ENCODE measurements at regions not wholly inside any gene's neighbourhood (a gene's known extent, or its start where the extent isn't known, plus 50 kb on each side); places are given as distances from the start of the nearest gene placed in this dataset.
"Not testable (repeated sequence)": the region's sequence is repeated elsewhere in the genome, so short reads cannot be mapped to it uniquely, and the experiment has no call there.

GRCh38 chr17:15802917-15803316 is 70.8 kb downstream of the TBC1D26 start:
- DNase-seq (ENCODE audit: low spot score): not testable (repeated sequence)

- not testable (repeated sequence) for DNase-seq (ENCODE audit: low spot score)
Observed at GRCh38 chr17:15806825-15807224, 74.7 kb downstream of the TBC1D26 start.

GRCh38 chr17:15813388-15813787 is 81.3 kb downstream of the TBC1D26 start:
- not testable (repeated sequence) for DNase-seq (ENCODE audit: low spot score)

GRCh38 chr17:15814003-15814402 is 81.9 kb downstream of the TBC1D26 start:
- DNase-seq (ENCODE audit: low spot score): not testable (repeated sequence)

- not testable (repeated sequence) for DNase-seq (ENCODE audit: low spot score)
Observed at GRCh38 chr17:15817861-15818260, 85.8 kb downstream of the TBC1D26 start.

GRCh38 chr17:15822280-15822679 is 90.2 kb downstream of the TBC1D26 start:
- DNase-seq (ENCODE audit: low spot score): not testable (repeated sequence)

GRCh38 chr17:15828727-15829314 is 96.7 kb downstream of the TBC1D26 start:
- peak; percentile 83 for DNase-seq (ENCODE audit: low spot score)

GRCh38 chr17:15830221-15830620 is 98.1 kb downstream of the TBC1D26 start:
- DNase-seq (ENCODE audit: low spot score): not testable (repeated sequence)

GRCh38 chr17:15831182-15831581 is 99.1 kb downstream of the TBC1D26 start:
- not testable (repeated sequence) for DNase-seq (ENCODE audit: low spot score)

- DNase-seq (ENCODE audit: low spot score): not testable (repeated sequence)
Observed at GRCh38 chr17:15832921-15833480, 100.9 kb downstream of the TBC1D26 start.

GRCh38 chr17:15833890-15834289 is 101.8 kb downstream of the TBC1D26 start:
- not testable (repeated sequence) for DNase-seq (ENCODE audit: low spot score)

- not testable (repeated sequence) for DNase-seq (ENCODE audit: low spot score)
Observed at GRCh38 chr17:15835481-15835880, 103.4 kb downstream of the TBC1D26 start.

GRCh38 chr17:15836249-15836982 is 104.3 kb downstream of the TBC1D26 start:
- DNase-seq (ENCODE audit: low spot score): not testable (repeated sequence)

GRCh38 chr17:15836991-15837390 is 104.9 kb downstream of the TBC1D26 start:
- DNase-seq (ENCODE audit: low spot score): not testable (repeated sequence)

- DNase-seq (ENCODE audit: low spot score): not testable (repeated sequence)
Observed at GRCh38 chr17:15847447-15848229, 97.3 kb upstream of the ADORA2B start.

GRCh38 chr17:15849054-15849453 is 95.9 kb upstream of the ADORA2B start:
- DNase-seq (ENCODE audit: low spot score): peak; percentile 60

GRCh38 chr17:15850071-15850470 is 94.9 kb upstream of the ADORA2B start:
- not testable (repeated sequence) for DNase-seq (ENCODE audit: low spot score)

GRCh38 chr17:15850687-15851086 is 94.2 kb upstream of the ADORA2B start:
- not testable (repeated sequence) for DNase-seq (ENCODE audit: low spot score)

- DNase-seq (ENCODE audit: low spot score): not testable (repeated sequence)
Observed at GRCh38 chr17:15852863-15853262, 92.1 kb upstream of the ADORA2B start.

GRCh38 chr17:15856191-15856590 is 88.7 kb upstream of the ADORA2B start:
- not testable (repeated sequence) for DNase-seq (ENCODE audit: low spot score)

- not testable (repeated sequence) for DNase-seq (ENCODE audit: low spot score)
Observed at GRCh38 chr17:15856745-15857144, 88.2 kb upstream of the ADORA2B start.

- DNase-seq (ENCODE audit: low spot score): not testable (repeated sequence)
Observed at GRCh38 chr17:15858082-15858481, 86.8 kb upstream of the ADORA2B start.
